Parathyroid adenoma (tissue), 2 donors: ENCODE measurements at regions not wholly inside any gene's neighbourhood (a gene's known extent, or its start where the extent isn't known, plus 50 kb on each side); places are given as distances from the start of the nearest gene placed in this dataset.

Experiments
- H2AFZ ChIP-seq: fragments of 300-600 bp; sonication (generic); one replicate; pipeline ENCODE4 v1.7.0; 2017; ENCODE audit warnings: antibody characterized with exemption, mild to moderate bottlenecking
- H3K27ac ChIP-seq: fragments of 300-600 bp; sonication (generic); one replicate; pipeline ENCODE4 v1.7.0; 2017
- H3K27me3 ChIP-seq: fragments of 300-600 bp; sonication (generic); one replicate; pipeline ENCODE4 v1.7.0; 2017; ENCODE audit warnings: low read length; ENCODE audit not compliant: control insufficient read depth, insufficient read depth
- H3K36me3 ChIP-seq: fragments of 300-600 bp; sonication (generic); one replicate; pipeline ENCODE4 v1.7.0; 2017; ENCODE audit warnings: low read length; ENCODE audit not compliant: control insufficient read depth, insufficient read depth
- H3K4me1 ChIP-seq: fragments of 300-600 bp; sonication (generic); one replicate; pipeline ENCODE4 v1.7.0; 2017; ENCODE audit warnings: control low read depth
- H3K4me2 ChIP-seq: fragments of 300-600 bp; sonication (generic); one replicate; pipeline ENCODE4 v1.7.0; 2017; ENCODE audit warnings: low read length
- H3K4me3 ChIP-seq: fragments of 300-600 bp; sonication (generic); one replicate; pipeline ENCODE4 v1.7.0; 2017; ENCODE audit warnings: low read depth, low read length
- H3K79me2 ChIP-seq: fragments of 300-600 bp; sonication (generic); one replicate; pipeline ENCODE4 v1.7.0; 2017; ENCODE audit warnings: control low read depth
- H3K9ac ChIP-seq: fragments of 300-600 bp; sonication (generic); one replicate; pipeline ENCODE4 v1.7.0; 2017; ENCODE audit warnings: mild to moderate bottlenecking
- H3K9me3 ChIP-seq: fragments of 300-600 bp; sonication (generic); one replicate; pipeline ENCODE4 v1.7.0; 2017; ENCODE audit warnings: low read length; ENCODE audit not compliant: control insufficient read depth
- TF ChIP-seq, protein P1 (sequence below): fragments of 300-600 bp; sonication (generic); IDR thresholded peaks from one replicate; pipeline ENCODE4 v1.7.0; 2017; ENCODE audit warnings: antibody characterized with exemption, mild to moderate bottlenecking
- donor health status: primary hyperparathyroidism.

DNA sequence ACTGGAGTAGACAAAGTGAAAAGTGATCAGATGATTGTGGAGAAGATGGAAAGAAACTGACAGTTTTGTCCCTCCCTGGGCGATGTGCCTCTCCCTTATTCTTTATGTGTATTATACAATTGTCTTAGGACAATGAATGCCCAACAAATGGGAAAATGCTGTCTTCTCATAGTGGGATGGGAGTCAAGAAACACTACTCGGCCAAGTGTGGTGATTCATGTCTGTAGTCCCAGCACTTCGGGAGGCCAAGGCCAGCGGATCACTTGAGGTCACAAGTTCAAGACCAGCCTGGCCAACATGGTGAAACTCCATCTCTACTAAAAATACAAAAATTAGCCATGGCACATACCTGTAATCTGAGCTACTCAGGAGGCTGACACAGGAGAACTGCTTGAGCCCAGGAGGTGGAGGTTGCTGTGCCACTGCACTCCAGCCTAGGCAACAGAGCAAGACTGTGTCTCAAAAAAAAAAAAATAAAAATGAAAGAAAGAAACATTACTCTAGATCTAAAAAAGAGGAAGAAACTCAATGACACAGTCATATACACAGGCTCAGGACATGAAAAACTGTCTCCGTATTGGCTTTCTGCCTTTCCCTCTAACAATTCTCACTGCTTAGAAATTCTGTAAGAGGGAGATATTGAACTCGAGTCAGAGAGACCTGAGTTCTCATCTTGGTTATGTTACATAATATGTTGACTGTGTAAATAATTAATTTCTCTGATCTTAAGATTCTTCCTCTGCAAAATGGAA, 67.9 kb upstream of the TARS1 start:
- H2AFZ ChIP-seq, result no peak overlapping the region
- no peaks in the 10 kb centered on the region for H3K4me1 ChIP-seq
- no peaks in the 10 kb centered on the region for H3K27me3 ChIP-seq
- no peaks in the 10 kb centered on the region for H3K9me3 ChIP-seq
- H3K79me2 ChIP-seq, result no peaks in the 10 kb centered on the region
- H3K27ac ChIP-seq, result no peak overlapping the region
- H3K9ac ChIP-seq, result no peak overlapping the region
- H3K4me2 ChIP-seq, result no peak overlapping the region
- TF ChIP-seq, protein P1, sequence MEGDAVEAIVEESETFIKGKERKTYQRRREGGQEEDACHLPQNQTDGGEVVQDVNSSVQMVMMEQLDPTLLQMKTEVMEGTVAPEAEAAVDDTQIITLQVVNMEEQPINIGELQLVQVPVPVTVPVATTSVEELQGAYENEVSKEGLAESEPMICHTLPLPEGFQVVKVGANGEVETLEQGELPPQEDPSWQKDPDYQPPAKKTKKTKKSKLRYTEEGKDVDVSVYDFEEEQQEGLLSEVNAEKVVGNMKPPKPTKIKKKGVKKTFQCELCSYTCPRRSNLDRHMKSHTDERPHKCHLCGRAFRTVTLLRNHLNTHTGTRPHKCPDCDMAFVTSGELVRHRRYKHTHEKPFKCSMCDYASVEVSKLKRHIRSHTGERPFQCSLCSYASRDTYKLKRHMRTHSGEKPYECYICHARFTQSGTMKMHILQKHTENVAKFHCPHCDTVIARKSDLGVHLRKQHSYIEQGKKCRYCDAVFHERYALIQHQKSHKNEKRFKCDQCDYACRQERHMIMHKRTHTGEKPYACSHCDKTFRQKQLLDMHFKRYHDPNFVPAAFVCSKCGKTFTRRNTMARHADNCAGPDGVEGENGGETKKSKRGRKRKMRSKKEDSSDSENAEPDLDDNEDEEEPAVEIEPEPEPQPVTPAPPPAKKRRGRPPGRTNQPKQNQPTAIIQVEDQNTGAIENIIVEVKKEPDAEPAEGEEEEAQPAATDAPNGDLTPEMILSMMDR, result no peak
- no peaks in the 10 kb centered on the region for H3K36me3 ChIP-seq
- no peak overlapping the region for H3K4me3 ChIP-seq

DNA sequence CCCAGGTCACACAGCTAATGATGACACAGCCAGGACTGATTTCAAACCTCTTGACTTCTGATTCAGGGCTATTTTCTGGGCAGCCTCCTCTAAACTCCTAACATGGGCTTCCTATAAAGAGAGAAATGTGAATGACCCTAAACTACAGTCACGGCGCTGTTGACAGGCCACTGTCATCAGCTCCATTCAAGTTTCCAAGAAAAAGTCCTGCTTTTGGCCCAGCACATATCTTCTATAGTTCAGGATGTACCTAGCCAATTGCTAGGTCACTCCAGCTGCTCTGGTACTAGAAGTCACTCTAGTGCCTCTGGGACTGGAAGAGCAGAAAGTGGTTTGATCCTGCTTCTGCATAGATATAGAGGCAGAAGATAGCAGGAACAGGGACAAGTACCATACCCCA, 64.9 kb upstream of the TARS1 start:
- Histone ChIP-seq H2AFZ (no peak overlapping the region), H3K4me3 (no peak overlapping the region), H3K36me3 (no peaks in the 10 kb centered on the region), H3K9ac (no peak overlapping the region), H3K27ac (no peak overlapping the region), H3K4me1 (no peaks in the 10 kb centered on the region), H3K9me3 (no peaks in the 10 kb centered on the region), H3K4me2 (no peak overlapping the region), H3K27me3 (no peaks in the 10 kb centered on the region), H3K79me2 (no peaks in the 10 kb centered on the region)
- TF ChIP-seq, protein P1, result no peak

DNA sequence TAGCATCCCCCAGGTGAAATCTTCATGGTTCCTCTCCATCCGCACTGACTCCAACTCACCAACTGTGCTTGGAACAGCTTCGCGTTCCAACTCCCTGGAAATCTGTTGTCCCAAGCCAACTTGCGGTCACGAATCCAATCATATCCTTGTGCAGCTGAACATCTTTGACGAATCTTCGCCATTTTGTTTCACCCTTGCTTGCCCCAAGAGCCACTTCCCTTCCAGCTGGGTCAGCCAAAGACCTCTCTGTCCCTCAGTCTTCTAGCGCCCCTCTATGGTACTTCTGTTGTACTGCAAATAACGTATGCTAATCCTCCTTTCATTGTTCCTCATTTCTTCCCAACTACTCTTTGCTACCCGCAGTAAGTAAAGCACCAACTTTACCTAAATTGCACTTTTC, 61.0 kb upstream of the TARS1 start:
- Histone ChIP-seq H2AFZ (no peak overlapping the region), H3K9me3 (no peaks in the 10 kb centered on the region), H3K27ac (no peak overlapping the region), H3K4me3 (no peak overlapping the region), H3K4me2 (no peak overlapping the region), H3K36me3 (no peaks in the 10 kb centered on the region), H3K9ac (no peak overlapping the region), H3K79me2 (no peaks in the 10 kb centered on the region), H3K27me3 (no peaks in the 10 kb centered on the region), H3K4me1 (no peaks in the 10 kb centered on the region)
- TF ChIP-seq, protein P1, result no peak

DNA sequence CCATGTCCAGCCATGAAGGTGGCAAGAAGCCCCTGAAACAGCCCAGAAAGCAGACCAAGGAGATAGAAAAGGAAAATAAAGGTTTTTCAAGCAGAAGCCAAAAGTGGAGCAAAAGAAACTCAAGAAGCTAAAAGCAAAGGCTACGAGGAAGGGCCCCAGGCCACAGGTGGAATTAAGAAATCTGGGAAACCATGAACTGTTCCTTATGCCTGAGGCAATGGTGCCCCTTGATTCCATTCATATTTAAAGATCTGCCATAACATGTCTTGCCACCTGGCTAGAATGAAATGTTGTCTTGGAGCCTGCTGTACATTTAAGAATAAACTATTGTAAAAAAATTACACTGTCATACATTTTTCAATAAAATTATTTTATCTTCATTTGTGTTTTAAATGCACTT, 59.5 kb upstream of the TARS1 start:
- H3K27me3 ChIP-seq, result no peaks in the 10 kb centered on the region
- H3K27ac ChIP-seq, result no peak overlapping the region
- no peaks in the 10 kb centered on the region for H3K36me3 ChIP-seq
- H2AFZ ChIP-seq, result no peak overlapping the region
- H3K79me2 ChIP-seq, result no peaks in the 10 kb centered on the region
- no peak overlapping the region for H3K4me3 ChIP-seq
- no peaks in the 10 kb centered on the region for H3K4me1 ChIP-seq
- H3K4me2 ChIP-seq, result no peak overlapping the region
- H3K9me3 ChIP-seq, result no peaks in the 10 kb centered on the region
- H3K9ac ChIP-seq, result no peak overlapping the region
- TF ChIP-seq, protein P1, result no peak
